ENCODE measurements at regions not wholly inside any gene's neighbourhood (a gene's known extent, or its start where the extent isn't known, plus 50 kb on each side); places are given as distances from the start of the nearest gene placed in this dataset.

DNA sequence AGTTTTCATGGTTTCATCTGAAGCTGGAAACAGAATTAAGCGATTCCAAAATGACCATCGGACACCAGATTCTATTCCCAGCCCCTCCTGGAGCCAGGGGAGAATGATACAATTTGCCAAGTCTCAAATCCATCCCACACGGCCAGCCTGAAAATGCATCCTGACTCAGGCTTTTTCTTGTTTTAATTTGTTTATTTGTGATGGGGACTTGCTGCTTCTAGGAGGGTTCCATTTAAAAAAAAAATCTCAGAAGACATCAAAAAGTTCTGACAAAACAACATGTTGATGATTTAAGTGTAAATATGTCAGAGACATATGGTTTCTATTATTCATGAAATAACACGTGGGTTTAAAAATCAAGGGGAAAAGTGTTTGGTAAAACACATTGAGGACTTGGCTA, 173.2 kb downstream of the GAS1 start:
- POLR2A ChIA-PET = no interaction called here
- H3K4me3 ChIP-seq (ENCODE audit: low read depth, low read length) = no peak overlapping the region

DNA sequence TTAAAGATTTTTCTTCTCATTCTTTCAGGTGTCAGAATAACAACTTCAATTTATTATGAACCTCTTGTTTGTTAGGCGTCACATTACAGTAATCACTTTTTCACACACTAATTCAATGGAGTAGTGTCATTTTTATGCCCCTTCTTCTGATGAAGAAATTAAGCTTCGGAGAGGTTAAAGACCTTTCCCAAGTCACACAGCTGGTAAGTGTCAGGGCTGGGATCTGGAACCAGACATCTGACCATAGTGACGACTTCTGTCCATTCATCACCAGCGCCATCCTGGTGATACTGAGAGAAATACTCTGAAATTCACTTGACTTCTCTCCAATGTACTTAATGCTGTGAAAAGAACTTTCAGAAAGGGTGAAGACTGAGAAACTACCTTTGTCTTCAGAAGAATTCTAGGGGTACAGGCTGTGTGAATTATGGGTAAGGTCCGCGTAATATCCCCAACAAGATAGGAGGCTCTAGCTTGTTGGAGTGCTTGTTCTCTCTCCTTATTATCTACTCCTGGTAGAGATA, 173.8 kb downstream of the GAS1 start:
- CTCF ChIA-PET = interaction anchor here (0.6 to 0.8 kb wide), 2 partner anchors 17 to 56 kb away, joined by 3 read pairs; no protein-coding TSS in a partner anchor
- DNase-seq (ENCODE audit: low read depth, low spot score) = no peak
- H3K4me3 ChIP-seq (ENCODE audit: low read depth, low read length) = no peak overlapping the region
- POLR2A ChIA-PET = no interaction called here
- TF ChIP-seq, protein P1, sequence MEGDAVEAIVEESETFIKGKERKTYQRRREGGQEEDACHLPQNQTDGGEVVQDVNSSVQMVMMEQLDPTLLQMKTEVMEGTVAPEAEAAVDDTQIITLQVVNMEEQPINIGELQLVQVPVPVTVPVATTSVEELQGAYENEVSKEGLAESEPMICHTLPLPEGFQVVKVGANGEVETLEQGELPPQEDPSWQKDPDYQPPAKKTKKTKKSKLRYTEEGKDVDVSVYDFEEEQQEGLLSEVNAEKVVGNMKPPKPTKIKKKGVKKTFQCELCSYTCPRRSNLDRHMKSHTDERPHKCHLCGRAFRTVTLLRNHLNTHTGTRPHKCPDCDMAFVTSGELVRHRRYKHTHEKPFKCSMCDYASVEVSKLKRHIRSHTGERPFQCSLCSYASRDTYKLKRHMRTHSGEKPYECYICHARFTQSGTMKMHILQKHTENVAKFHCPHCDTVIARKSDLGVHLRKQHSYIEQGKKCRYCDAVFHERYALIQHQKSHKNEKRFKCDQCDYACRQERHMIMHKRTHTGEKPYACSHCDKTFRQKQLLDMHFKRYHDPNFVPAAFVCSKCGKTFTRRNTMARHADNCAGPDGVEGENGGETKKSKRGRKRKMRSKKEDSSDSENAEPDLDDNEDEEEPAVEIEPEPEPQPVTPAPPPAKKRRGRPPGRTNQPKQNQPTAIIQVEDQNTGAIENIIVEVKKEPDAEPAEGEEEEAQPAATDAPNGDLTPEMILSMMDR (IDR thresholded peaks at IDR 0.05; ENCODE audit: insufficient read depth, low read length, missing control alignments) = no peak

More for the DNA sequence above, 173.2 kb downstream of the GAS1 start:
- TF ChIP-seq, protein P1 (IDR thresholded peaks at IDR 0.05; ENCODE audit: insufficient read depth, low read length, missing control alignments) = no peak
- no peak for DNase-seq (ENCODE audit: low read depth, low spot score)
- CTCF ChIA-PET = interaction anchor here (0.8 kb wide), 1 partner anchor 56 kb away, joined by 3 read pairs; no protein-coding TSS in a partner anchor

DNA sequence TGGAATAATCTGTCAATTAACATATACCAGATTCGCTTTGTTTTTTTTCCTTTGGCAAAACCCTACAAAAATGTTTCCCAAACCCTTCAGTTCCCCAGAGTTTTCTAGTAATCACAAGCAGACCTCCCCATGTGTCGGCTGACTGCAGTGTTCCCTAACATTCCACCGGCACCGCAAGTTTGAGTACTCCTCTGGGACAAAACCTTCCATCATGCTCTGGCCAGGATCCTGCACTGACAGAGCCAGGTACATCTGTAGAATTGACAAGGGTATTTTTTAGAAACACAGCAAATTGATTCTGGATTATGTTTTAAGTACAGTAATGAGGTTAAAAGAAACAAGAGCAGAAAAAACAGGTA, 174.7 kb downstream of the GAS1 start:
- TF ChIP-seq, protein P1 (IDR thresholded peaks at IDR 0.05; ENCODE audit: insufficient read depth, low read length, missing control alignments) = no peak
- CTCF ChIA-PET = no interaction called here
- DNase-seq (ENCODE audit: low read depth, low spot score) = no peak
- POLR2A ChIA-PET = interaction anchor here (0.6 kb wide), 1 partner anchor 176 kb away, joined by 3 read pairs; no protein-coding TSS in a partner anchor
- no peak overlapping the region for H3K4me3 ChIP-seq (ENCODE audit: low read depth, low read length)

DNA sequence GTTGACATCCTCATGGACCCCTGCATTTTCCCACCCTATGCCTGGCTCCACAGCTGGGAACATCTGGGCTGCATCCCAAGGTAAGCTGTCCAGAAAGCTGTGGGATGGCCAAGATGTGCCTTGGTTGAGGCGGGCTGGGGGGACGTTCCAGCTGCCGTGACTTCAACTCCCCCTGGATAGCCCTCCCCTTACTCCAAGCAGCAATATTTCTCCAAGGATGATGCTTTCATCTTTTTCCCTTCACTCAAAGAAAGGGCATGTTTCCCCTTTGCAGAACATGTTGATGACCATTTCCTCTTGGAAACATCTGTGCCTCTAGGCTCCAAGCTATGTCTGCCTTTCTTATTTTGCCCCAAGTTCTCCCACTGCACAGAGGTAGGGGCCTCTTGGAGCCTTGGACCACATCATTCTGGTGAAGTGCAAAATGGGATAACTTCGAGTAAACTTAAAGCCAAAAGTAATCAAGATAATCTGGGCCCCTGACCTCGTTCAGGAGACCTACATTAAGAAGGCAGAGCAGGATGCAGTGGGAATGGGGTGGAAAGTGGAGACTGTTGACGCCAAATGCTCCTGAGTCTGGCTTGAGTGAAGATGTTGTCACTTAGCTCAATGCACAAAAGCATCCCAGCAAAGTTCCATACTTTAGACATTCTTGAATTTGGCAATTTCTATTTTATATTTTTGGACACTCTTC, 175.2 kb downstream of the GAS1 start:
- TF ChIP-seq, protein P1 (IDR thresholded peaks at IDR 0.05; ENCODE audit: insufficient read depth, low read length, missing control alignments) = no peak
- ChIA-PET POLR2A (interaction anchor here (0.6 kb wide), 1 partner anchor 176 kb away, joined by 3 read pairs; no protein-coding TSS in a partner anchor), CTCF (no interaction called here)
- no peak for DNase-seq (ENCODE audit: low read depth, low spot score)
- H3K4me3 ChIP-seq (ENCODE audit: low read depth, low read length) = no peak overlapping the region

DNA sequence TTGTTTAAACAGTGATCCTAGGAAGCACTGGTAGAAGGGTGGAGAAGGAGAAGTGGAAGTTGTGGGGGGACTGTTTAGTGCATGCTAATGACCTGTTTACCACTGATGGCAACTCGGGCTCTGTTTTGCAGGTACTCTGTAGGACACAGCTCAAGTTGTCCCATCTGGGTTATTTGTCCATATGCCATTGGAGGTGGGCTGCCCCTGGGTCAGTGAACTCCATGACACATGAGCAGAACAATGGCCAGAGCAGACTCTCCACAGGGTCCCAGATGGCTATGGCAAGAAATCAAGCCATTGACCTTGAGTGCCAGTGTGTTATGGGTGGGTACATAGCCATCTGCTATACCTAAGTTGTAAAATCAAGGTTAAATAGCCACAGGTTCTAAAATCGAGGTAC, 175.9 kb downstream of the GAS1 start:
- DNase-seq (ENCODE audit: low read depth, low spot score) = no peak
- no peak overlapping the region for H3K4me3 ChIP-seq (ENCODE audit: low read depth, low read length)
- POLR2A ChIA-PET = no interaction called here
- CTCF ChIA-PET = no interaction called here
- TF ChIP-seq, protein P1 (IDR thresholded peaks at IDR 0.05; ENCODE audit: insufficient read depth, low read length, missing control alignments) = no peak

DNA sequence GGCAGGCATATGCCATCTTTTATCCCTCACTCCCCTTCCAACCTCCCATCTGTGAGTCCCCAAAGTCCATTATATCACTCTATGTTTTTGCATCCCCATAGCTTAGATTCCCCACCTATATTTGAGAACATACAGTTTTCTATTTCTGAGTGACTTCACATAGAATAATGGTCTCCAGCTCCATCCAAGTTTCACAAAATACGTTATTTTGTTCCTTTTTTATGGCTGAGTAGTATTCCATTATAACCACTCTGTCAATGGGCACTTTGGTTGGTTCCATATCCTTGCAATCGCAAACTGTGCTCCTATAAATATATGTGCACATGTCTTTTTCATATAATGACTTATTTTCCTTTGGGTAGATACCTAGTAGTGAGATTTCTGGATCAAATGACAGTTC, 178.6 kb downstream of the GAS1 start:
- POLR2A ChIA-PET = no interaction called here
- no peak for DNase-seq (ENCODE audit: low read depth, low spot score)
- TF ChIP-seq, protein P1 (IDR thresholded peaks at IDR 0.05; ENCODE audit: insufficient read depth, low read length, missing control alignments) = no peak
- no peak overlapping the region for H3K4me3 ChIP-seq (ENCODE audit: low read depth, low read length)
- CTCF ChIA-PET = no interaction called here
